GM20000 (cell line): ENCODE measurements at regions not wholly inside any gene's neighbourhood (a gene's known extent, or its start where the extent isn't known, plus 50 kb on each side); places are given as distances from the start of the nearest gene placed in this dataset.

Experiments
- DNase-seq: peaks from one replicate; pipeline ENCODE4 v3.0.0; 2012; ENCODE audit warnings: low spot score
- CTCF ChIP-seq: IDR thresholded peaks from 2 replicates; pipeline ENCODE4 v1.5.1; 2012; ENCODE audit warnings: mild to moderate bottlenecking, control low read depth; ENCODE audit errors: extremely low read depth, missing control alignments

GRCh38 chr2:57576983-57577382, 469.6 kb upstream of the VRK2 start:
- DNase-seq = no peak
- no peak for TF ChIP-seq CTCF

- no peak for DNase-seq
- TF ChIP-seq CTCF = no peak
Observed at GRCh38 chr2:57597940-57598339, 448.7 kb upstream of the VRK2 start.

GRCh38 chr2:57598551-57598950, 448.1 kb upstream of the VRK2 start:
- DNase-seq = no peak

GRCh38 chr2:57602733-57603132, 443.9 kb upstream of the VRK2 start:
- no peak for DNase-seq
- no peak for TF ChIP-seq CTCF

More at GRCh38 chr2:57598551-57598950, 448.1 kb upstream of the VRK2 start:
- TF ChIP-seq CTCF = no peak

GRCh38 chr2:57614988-57615387, 431.6 kb upstream of the VRK2 start:
- TF ChIP-seq CTCF = no peak

GRCh38 chr2:57615855-57616556, 430.6 kb upstream of the VRK2 start:
- DNase-seq = no peak
- no peak for TF ChIP-seq CTCF

More at GRCh38 chr2:57614988-57615387, 431.6 kb upstream of the VRK2 start:
- no peak for DNase-seq

- DNase-seq = no peak
- TF ChIP-seq CTCF = no peak
Observed at GRCh38 chr2:57617318-57617717, 429.3 kb upstream of the VRK2 start.
